ENCODE measurements at regions not wholly inside any gene's neighbourhood (a gene's known extent, or its start where the extent isn't known, plus 50 kb on each side); places are given as distances from the start of the nearest gene placed in this dataset.

- Histone ChIP-seq H3K36me3 (ENCODE audit: control insufficient read depth in 5 of 5, insufficient read depth in 5 of 5, low read length in 5 of 5) (no peaks in the 10 kb centered on the region), H3K27me3 (ENCODE audit: control insufficient read depth in 5 of 5, insufficient read depth in 4 of 5, low read length in 5 of 5) (no peaks in the 10 kb centered on the region), H3K4me1 (ENCODE audit: control insufficient read depth in 5 of 5, insufficient read depth in 5 of 5, low read length in 5 of 5) (no peaks in the 10 kb centered on the region), H3K4me3 (ENCODE audit: low read depth in 1 of 5, low read length in 5 of 5) (no peak overlapping the region), H3K9ac (ENCODE audit: low read length in 5 of 5) (no peak overlapping the region), H3K9me3 (ENCODE audit: control insufficient read depth in 5 of 5, low read length in 5 of 5) (peaks cover 0 to 21% (median 15%) of the 10 kb centered on the region in 5 donors), H3K27ac (ENCODE audit: low read depth, low read length) (no peak overlapping the region)
Measured at GRCh38 chr10:85531706-85532105, 834.9 kb downstream of the GRID1 start.

DNA sequence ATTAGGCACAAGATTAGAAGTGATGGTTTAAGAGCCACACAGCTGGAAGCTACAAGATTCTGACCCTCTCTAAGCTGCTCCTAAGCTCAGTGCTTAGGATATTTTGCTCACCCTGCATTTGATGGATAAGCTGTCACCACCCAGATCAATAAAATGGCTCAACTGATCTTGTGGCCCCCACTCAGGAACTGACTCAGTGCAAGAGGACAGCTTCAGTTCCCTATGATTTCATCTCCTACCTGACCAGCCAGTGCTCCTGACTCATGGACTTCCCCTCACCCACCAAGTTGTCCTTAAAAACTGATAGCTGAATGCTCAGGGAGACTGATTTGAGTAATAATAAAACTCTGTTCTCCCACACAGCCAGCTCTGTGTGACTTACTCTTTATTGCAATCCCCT, 833.8 kb downstream of the GRID1 start:
- no peak overlapping the region for H3K27ac ChIP-seq (ENCODE audit: low read depth, low read length)
- H3K4me1 ChIP-seq (ENCODE audit: control insufficient read depth in 5 of 5, insufficient read depth in 5 of 5, low read length in 5 of 5), result no peaks in the 10 kb centered on the region
- H3K36me3 ChIP-seq (ENCODE audit: control insufficient read depth in 5 of 5, insufficient read depth in 5 of 5, low read length in 5 of 5), result no peaks in the 10 kb centered on the region
- H3K9me3 ChIP-seq (ENCODE audit: control insufficient read depth in 5 of 5, low read length in 5 of 5), result peaks cover 0 to 15% (median 14%) of the 10 kb centered on the region in 5 donors
- H3K9ac ChIP-seq (ENCODE audit: low read length in 5 of 5), result no peak overlapping the region
- H3K27me3 ChIP-seq (ENCODE audit: control insufficient read depth in 5 of 5, insufficient read depth in 4 of 5, low read length in 5 of 5), result no peaks in the 10 kb centered on the region
- H3K4me3 ChIP-seq (ENCODE audit: low read depth in 1 of 5, low read length in 5 of 5), result no peak overlapping the region

- no peak overlapping the region for H3K9ac ChIP-seq (ENCODE audit: low read length in 5 of 5)
- H3K4me1 ChIP-seq (ENCODE audit: control insufficient read depth in 5 of 5, insufficient read depth in 5 of 5, low read length in 5 of 5), result no peaks in the 10 kb centered on the region
- no peaks in the 10 kb centered on the region for H3K27me3 ChIP-seq (ENCODE audit: control insufficient read depth in 5 of 5, insufficient read depth in 4 of 5, low read length in 5 of 5)
- no peak overlapping the region for H3K27ac ChIP-seq (ENCODE audit: low read depth, low read length)
- H3K4me3 ChIP-seq (ENCODE audit: low read depth in 1 of 5, low read length in 5 of 5), result no peak overlapping the region
- peaks cover 0 to 3% (median 0%) of the 10 kb centered on the region in 5 donors for H3K9me3 ChIP-seq (ENCODE audit: control insufficient read depth in 5 of 5, low read length in 5 of 5)
- no peaks in the 10 kb centered on the region for H3K36me3 ChIP-seq (ENCODE audit: control insufficient read depth in 5 of 5, insufficient read depth in 5 of 5, low read length in 5 of 5)
Measured at GRCh38 chr10:85535926-85536325, 830.7 kb downstream of the GRID1 start.

- Histone ChIP-seq H3K36me3 (ENCODE audit: control insufficient read depth in 5 of 5, insufficient read depth in 5 of 5, low read length in 5 of 5) (no peaks in the 10 kb centered on the region), H3K27ac (ENCODE audit: low read depth, low read length) (no peak overlapping the region)
Measured at GRCh38 chr10:85537561-85537960, 829.0 kb downstream of the GRID1 start.

DNA sequence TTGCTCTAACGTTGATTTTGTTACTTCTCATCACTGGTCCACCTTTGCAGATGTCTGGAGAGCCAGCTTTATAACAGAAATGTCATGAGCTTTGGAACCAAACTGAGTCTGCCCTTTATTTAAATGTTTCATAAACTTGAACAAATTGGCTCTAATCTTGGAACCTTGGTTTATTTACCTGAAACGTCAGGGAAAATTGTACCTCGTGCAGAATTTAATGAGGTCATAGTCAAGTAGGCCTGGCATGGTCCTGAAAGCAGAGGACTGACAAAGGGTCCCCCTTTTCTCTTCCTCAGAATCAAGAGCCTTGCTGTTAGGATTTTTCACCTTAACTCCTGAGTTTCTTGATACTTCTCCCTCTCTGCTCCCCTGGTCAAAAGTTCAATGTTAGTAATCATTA, 828.0 kb downstream of the GRID1 start:
- H3K9ac ChIP-seq (ENCODE audit: low read length in 5 of 5), result no peak overlapping the region
- peaks cover 0 to 3% (median 0%) of the 10 kb centered on the region in 5 donors for H3K9me3 ChIP-seq (ENCODE audit: control insufficient read depth in 5 of 5, low read length in 5 of 5)
- H3K27me3 ChIP-seq (ENCODE audit: control insufficient read depth in 5 of 5, insufficient read depth in 4 of 5, low read length in 5 of 5), result no peaks in the 10 kb centered on the region
- no peak overlapping the region for H3K27ac ChIP-seq (ENCODE audit: low read depth, low read length)
- H3K36me3 ChIP-seq (ENCODE audit: control insufficient read depth in 5 of 5, insufficient read depth in 5 of 5, low read length in 5 of 5), result no peaks in the 10 kb centered on the region
- no peak overlapping the region for H3K4me3 ChIP-seq (ENCODE audit: low read depth in 1 of 5, low read length in 5 of 5)
- no peaks in the 10 kb centered on the region for H3K4me1 ChIP-seq (ENCODE audit: control insufficient read depth in 5 of 5, insufficient read depth in 5 of 5, low read length in 5 of 5)

More at GRCh38 chr10:85537561-85537960, 829.0 kb downstream of the GRID1 start:
- H3K9me3 ChIP-seq (ENCODE audit: control insufficient read depth in 5 of 5, low read length in 5 of 5), result peaks cover 0 to 3% (median 0%) of the 10 kb centered on the region in 5 donors
- H3K4me3 ChIP-seq (ENCODE audit: low read depth in 1 of 5, low read length in 5 of 5), result no peak overlapping the region
- H3K9ac ChIP-seq (ENCODE audit: low read length in 5 of 5), result no peak overlapping the region
- H3K4me1 ChIP-seq (ENCODE audit: control insufficient read depth in 5 of 5, insufficient read depth in 5 of 5, low read length in 5 of 5), result no peaks in the 10 kb centered on the region
- no peaks in the 10 kb centered on the region for H3K27me3 ChIP-seq (ENCODE audit: control insufficient read depth in 5 of 5, insufficient read depth in 4 of 5, low read length in 5 of 5)

DNA sequence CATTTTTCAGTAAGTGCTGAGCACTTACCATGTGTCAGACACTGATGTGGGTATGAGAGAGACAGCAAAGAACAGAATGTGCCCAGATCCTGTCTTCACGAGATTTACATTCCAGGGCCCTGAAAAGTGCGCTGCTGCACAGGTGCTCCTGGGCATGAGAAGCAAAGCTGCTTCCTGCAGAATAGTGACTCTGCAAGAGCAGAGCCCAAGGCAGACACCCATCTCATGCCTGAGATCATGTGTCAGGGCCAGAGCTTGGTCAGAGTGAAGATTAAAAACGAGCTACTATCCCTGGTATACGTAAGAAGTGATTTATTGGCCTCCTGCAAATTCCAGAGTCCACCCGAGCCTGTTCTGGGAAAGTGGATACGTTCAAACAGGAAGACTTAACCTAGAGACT, 824.4 kb downstream of the GRID1 start:
- no peaks in the 10 kb centered on the region for H3K36me3 ChIP-seq (ENCODE audit: control insufficient read depth in 5 of 5, insufficient read depth in 5 of 5, low read length in 5 of 5)
- no peaks in the 10 kb centered on the region for H3K9me3 ChIP-seq (ENCODE audit: control insufficient read depth in 5 of 5, low read length in 5 of 5)
- no peaks in the 10 kb centered on the region for H3K27me3 ChIP-seq (ENCODE audit: control insufficient read depth in 5 of 5, insufficient read depth in 4 of 5, low read length in 5 of 5)
- H3K4me1 ChIP-seq (ENCODE audit: control insufficient read depth in 5 of 5, insufficient read depth in 5 of 5, low read length in 5 of 5), result no peaks in the 10 kb centered on the region
- no peak overlapping the region for H3K4me3 ChIP-seq (ENCODE audit: low read depth in 1 of 5, low read length in 5 of 5)
- no peak overlapping the region for H3K9ac ChIP-seq (ENCODE audit: low read length in 5 of 5)
- H3K27ac ChIP-seq (ENCODE audit: low read depth, low read length), result no peak overlapping the region

DNA sequence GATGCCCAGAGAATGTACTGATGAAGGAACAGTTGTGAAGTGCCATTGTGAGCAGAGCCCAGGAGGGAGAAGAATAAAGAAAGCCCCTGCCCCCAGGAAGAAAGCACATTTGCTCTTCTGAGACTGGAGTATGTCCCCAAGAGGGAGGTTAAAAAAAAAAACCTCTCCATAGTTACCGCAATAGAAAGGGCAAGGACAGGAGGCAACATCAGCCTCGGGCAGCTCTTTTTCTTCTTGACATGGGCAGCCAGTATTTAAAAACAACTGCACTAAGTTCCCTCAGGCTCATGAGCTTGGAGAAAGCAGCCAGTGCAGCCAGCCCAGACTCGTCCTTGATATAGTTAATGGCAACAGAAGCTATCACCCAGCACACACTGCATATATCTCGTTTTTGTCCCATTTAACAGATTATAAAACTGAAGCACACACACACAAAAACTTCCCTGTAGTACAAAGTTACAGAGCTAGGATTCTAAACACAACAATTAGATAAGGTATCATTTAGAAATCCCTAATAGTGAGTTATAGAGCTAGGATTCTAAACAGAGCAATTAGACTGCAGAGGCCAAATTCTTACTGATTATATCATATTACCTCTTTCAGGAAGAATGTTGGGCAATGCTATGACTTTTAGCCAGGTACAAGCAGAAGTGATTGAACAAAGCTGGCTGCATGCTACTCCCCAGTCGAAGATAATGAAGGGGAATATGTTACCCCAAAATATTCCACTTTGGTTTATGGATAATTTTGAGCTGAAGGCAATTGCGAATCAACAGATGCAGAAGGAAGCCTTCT, 823.5 kb downstream of the GRID1 start:
- Histone ChIP-seq H3K4me1 (ENCODE audit: control insufficient read depth in 5 of 5, insufficient read depth in 5 of 5, low read length in 5 of 5) (no peaks in the 10 kb centered on the region), H3K9ac (ENCODE audit: low read length in 5 of 5) (no peak overlapping the region), H3K36me3 (ENCODE audit: control insufficient read depth in 5 of 5, insufficient read depth in 5 of 5, low read length in 5 of 5) (no peaks in the 10 kb centered on the region), H3K4me3 (ENCODE audit: low read depth in 1 of 5, low read length in 5 of 5) (no peak overlapping the region), H3K9me3 (ENCODE audit: control insufficient read depth in 5 of 5, low read length in 5 of 5) (no peaks in the 10 kb centered on the region), H3K27me3 (ENCODE audit: control insufficient read depth in 5 of 5, insufficient read depth in 4 of 5, low read length in 5 of 5) (no peaks in the 10 kb centered on the region), H3K27ac (ENCODE audit: low read depth, low read length) (no peak overlapping the region)

- H3K9ac ChIP-seq (ENCODE audit: low read length in 5 of 5), result no peak overlapping the region
- no peaks in the 10 kb centered on the region for H3K4me1 ChIP-seq (ENCODE audit: control insufficient read depth in 5 of 5, insufficient read depth in 5 of 5, low read length in 5 of 5)
- no peak overlapping the region for H3K27ac ChIP-seq (ENCODE audit: low read depth, low read length)
- no peaks in the 10 kb centered on the region for H3K27me3 ChIP-seq (ENCODE audit: control insufficient read depth in 5 of 5, insufficient read depth in 4 of 5, low read length in 5 of 5)
- no peaks in the 10 kb centered on the region for H3K36me3 ChIP-seq (ENCODE audit: control insufficient read depth in 5 of 5, insufficient read depth in 5 of 5, low read length in 5 of 5)
- H3K4me3 ChIP-seq (ENCODE audit: low read depth in 1 of 5, low read length in 5 of 5), result no peak overlapping the region
- H3K9me3 ChIP-seq (ENCODE audit: control insufficient read depth in 5 of 5, low read length in 5 of 5), result no peaks in the 10 kb centered on the region
Measured at GRCh38 chr10:85544956-85545355, 821.6 kb downstream of the GRID1 start.

GRCh38 chr10:85545874-85546273, 820.7 kb downstream of the GRID1 start:
- Histone ChIP-seq H3K9ac (ENCODE audit: low read length in 5 of 5) (no peak overlapping the region), H3K36me3 (ENCODE audit: control insufficient read depth in 5 of 5, insufficient read depth in 5 of 5, low read length in 5 of 5) (no peaks in the 10 kb centered on the region), H3K27ac (ENCODE audit: low read depth, low read length) (no peak overlapping the region), H3K9me3 (ENCODE audit: control insufficient read depth in 5 of 5, low read length in 5 of 5) (no peaks in the 10 kb centered on the region), H3K4me1 (ENCODE audit: control insufficient read depth in 5 of 5, insufficient read depth in 5 of 5, low read length in 5 of 5) (no peaks in the 10 kb centered on the region), H3K27me3 (ENCODE audit: control insufficient read depth in 5 of 5, insufficient read depth in 4 of 5, low read length in 5 of 5) (no peaks in the 10 kb centered on the region), H3K4me3 (ENCODE audit: low read depth in 1 of 5, low read length in 5 of 5) (no peak overlapping the region)

GRCh38 chr10:85547460-85548023, 819.1 kb downstream of the GRID1 start:
- Histone ChIP-seq H3K4me1 (ENCODE audit: control insufficient read depth in 5 of 5, insufficient read depth in 5 of 5, low read length in 5 of 5) (no peaks in the 10 kb centered on the region), H3K9ac (ENCODE audit: low read length in 5 of 5) (no peak overlapping the region), H3K4me3 (ENCODE audit: low read depth in 1 of 5, low read length in 5 of 5) (no peak overlapping the region), H3K27ac (ENCODE audit: low read depth, low read length) (no peak overlapping the region), H3K9me3 (ENCODE audit: control insufficient read depth in 5 of 5, low read length in 5 of 5) (no peaks in the 10 kb centered on the region), H3K36me3 (ENCODE audit: control insufficient read depth in 5 of 5, insufficient read depth in 5 of 5, low read length in 5 of 5) (no peaks in the 10 kb centered on the region), H3K27me3 (ENCODE audit: control insufficient read depth in 5 of 5, insufficient read depth in 4 of 5, low read length in 5 of 5) (no peaks in the 10 kb centered on the region)

Measured in subcutaneous abdominal adipose tissue (tissue), 5 donors.